CD4-positive, alpha-beta memory T cell (primary cell): ENCODE measurements at regions not wholly inside any gene's neighbourhood (a gene's known extent, or its start where the extent isn't known, plus 50 kb on each side); places are given as distances from the start of the nearest gene placed in this dataset.
"Not testable (repeated sequence)": the region's sequence is repeated elsewhere in the genome, so short reads cannot be mapped to it uniquely, and the experiment has no call there.

ENCODE experiments used
- CTCF ChIA-PET: fragments of 350-600 bp; sonication (Branson Sonifier 250); formaldehyde crosslinking; loops from one replicate; lab custom pipeline; 2021; ENCODE audit warnings: inconsistent platforms; ENCODE audit not compliant: partially characterized antibody; lab: Charles Lee
- POLR2A ChIA-PET: fragments of 350-600 bp; sonication (Branson Sonifier 250); formaldehyde crosslinking; loops from one replicate; lab custom pipeline; 2021; ENCODE audit not compliant: partially characterized antibody; lab: Charles Lee
- DNase-seq, 5 donors: peaks; one replicate each; pipeline versions ENCODE4 v3.0.0 to v3.0.0-alpha.2; 2020 to 2022; ENCODE audit warnings: mixed read lengths in 1 of 5
- H3K27ac ChIP-seq: one replicate; pipeline ENCODE4 v1.7.0; 2013; ENCODE audit warnings: low read depth, low read length
- H3K27me3 ChIP-seq: 2 replicates; pipeline ENCODE4 v1.7.0; 2013; ENCODE audit warnings: mild to moderate bottlenecking, low read length, moderate library complexity; ENCODE audit not compliant: insufficient read depth
- H3K36me3 ChIP-seq: 2 replicates; pipeline ENCODE4 v1.7.0; 2013; ENCODE audit warnings: mild to moderate bottlenecking, low read length, moderate library complexity; ENCODE audit not compliant: insufficient read depth
- H3K4me1 ChIP-seq: 2 replicates; pipeline ENCODE4 v1.7.0; 2013; ENCODE audit warnings: mild to moderate bottlenecking, low read length, moderate library complexity; ENCODE audit not compliant: insufficient read depth
- H3K4me3 ChIP-seq, 2 donors: one replicate each; pipeline ENCODE4 v1.7.0; 2013; ENCODE audit warnings: low read length in 2 of 2, mild to moderate bottlenecking in 1 of 2
- H3K9me3 ChIP-seq, 2 donors: one replicate each; pipeline ENCODE4 v1.7.0; 2013; ENCODE audit warnings: low read length in 2 of 2, control low read depth in 1 of 2; ENCODE audit not compliant: control insufficient read depth in 1 of 2
- H3K27ac Mint-ChIP-seq, 7 donors: one replicate each; pipeline ENCODE4 v1.8.0; 2020 to 2021; ENCODE audit warnings: mixed read lengths in 7 of 7, mild to moderate bottlenecking in 6 of 7, inconsistent platforms in 3 of 7, moderate library complexity in 3 of 7
- H3K27me3 Mint-ChIP-seq, 2 donors: one replicate each; pipeline ENCODE4 v1.8.0; 2020 to 2021; ENCODE audit warnings: mixed read lengths in 2 of 2
- H3K36me3 Mint-ChIP-seq, 2 donors: one replicate each; pipeline ENCODE4 v1.8.0; 2020 to 2021; ENCODE audit warnings: mixed read lengths in 2 of 2, inconsistent platforms in 1 of 2, mild to moderate bottlenecking in 1 of 2
- H3K4me1 Mint-ChIP-seq, 4 donors: one replicate each; pipeline ENCODE4 v1.8.0; 2020 to 2021; ENCODE audit warnings: mixed read lengths in 4 of 4, mild to moderate bottlenecking in 1 of 4
- H3K4me3 Mint-ChIP-seq, 8 donors: one replicate each; pipeline ENCODE4 v1.8.0; 2020 to 2021; ENCODE audit warnings: mixed read lengths in 8 of 8, mild to moderate bottlenecking in 7 of 8, moderate library complexity in 6 of 8, inconsistent platforms in 3 of 8
- H3K9me3 Mint-ChIP-seq, 8 donors: one replicate each; pipeline ENCODE4 v1.8.0; 2020 to 2021; ENCODE audit warnings: mixed read lengths in 8 of 8, mild to moderate bottlenecking in 5 of 8, inconsistent platforms in 3 of 8, moderate library complexity in 1 of 8
- intact Hi-C: fragments of 100-400 bp; cut with micrococcal nuclease; formaldehyde crosslinking; loops from one replicate; pipeline ENCODE4 v1.15.1; 2023

DNA sequence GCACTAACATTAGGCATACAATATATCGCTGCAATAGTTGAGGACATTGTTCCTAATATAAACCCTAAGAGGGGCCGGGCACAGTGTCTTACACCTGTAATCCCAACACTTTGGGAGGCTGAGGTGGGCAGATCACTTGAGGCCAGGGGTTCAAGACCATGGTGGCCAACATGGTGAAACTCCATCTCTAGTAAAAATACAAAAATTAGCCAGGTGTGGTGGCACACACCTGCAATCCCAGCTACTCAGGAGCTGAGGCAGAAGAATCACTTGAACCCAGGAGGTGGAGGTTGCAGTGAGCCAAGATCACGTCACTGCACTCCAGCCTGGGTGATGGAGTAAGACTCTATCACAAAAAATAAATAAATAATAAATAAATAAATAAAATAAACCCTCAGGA lies 310.9 kb downstream of the GOLGA6L6 start:
- H3K27ac ChIP-seq, H3K4me3 Mint-ChIP-seq, H3K4me3 ChIP-seq, H3K9me3 ChIP-seq, H3K9me3 Mint-ChIP-seq, H3K36me3 Mint-ChIP-seq, H3K4me1 ChIP-seq, DNase-seq, H3K27me3 ChIP-seq, H3K4me1 Mint-ChIP-seq, intact Hi-C loops, CTCF ChIA-PET, H3K27ac Mint-ChIP-seq, POLR2A ChIA-PET, H3K27me3 Mint-ChIP-seq, H3K36me3 ChIP-seq: not testable (repeated sequence)

DNA sequence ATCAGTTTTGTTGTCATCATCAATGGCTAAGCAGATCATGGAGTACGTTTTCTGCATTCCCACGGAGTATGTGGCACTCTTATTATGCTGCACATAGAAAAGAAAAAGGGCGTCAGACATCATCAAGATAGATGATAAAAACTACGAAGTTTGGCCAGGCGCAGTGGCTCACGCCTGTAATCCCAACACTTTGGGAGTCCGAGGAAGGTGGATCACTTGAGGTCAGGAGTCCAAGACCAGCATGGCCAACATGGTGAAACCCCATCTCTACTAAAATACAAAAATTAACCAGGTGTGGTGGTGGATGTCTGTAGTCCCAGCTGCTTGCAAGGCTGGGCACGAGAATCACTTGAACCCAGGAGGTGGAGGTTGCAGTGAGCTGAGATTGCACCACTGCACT lies 312.8 kb downstream of the GOLGA6L6 start:
- H3K4me3 ChIP-seq, H3K27me3 Mint-ChIP-seq, CTCF ChIA-PET, H3K36me3 Mint-ChIP-seq, H3K4me1 ChIP-seq, intact Hi-C loops, H3K36me3 ChIP-seq, POLR2A ChIA-PET, H3K27me3 ChIP-seq, H3K4me1 Mint-ChIP-seq, DNase-seq, H3K9me3 ChIP-seq, H3K27ac ChIP-seq, H3K9me3 Mint-ChIP-seq, H3K4me3 Mint-ChIP-seq: not testable (repeated sequence)
- H3K27ac Mint-ChIP-seq: peak overlapping the region in 1 of 7 donors; percentile 15

DNA sequence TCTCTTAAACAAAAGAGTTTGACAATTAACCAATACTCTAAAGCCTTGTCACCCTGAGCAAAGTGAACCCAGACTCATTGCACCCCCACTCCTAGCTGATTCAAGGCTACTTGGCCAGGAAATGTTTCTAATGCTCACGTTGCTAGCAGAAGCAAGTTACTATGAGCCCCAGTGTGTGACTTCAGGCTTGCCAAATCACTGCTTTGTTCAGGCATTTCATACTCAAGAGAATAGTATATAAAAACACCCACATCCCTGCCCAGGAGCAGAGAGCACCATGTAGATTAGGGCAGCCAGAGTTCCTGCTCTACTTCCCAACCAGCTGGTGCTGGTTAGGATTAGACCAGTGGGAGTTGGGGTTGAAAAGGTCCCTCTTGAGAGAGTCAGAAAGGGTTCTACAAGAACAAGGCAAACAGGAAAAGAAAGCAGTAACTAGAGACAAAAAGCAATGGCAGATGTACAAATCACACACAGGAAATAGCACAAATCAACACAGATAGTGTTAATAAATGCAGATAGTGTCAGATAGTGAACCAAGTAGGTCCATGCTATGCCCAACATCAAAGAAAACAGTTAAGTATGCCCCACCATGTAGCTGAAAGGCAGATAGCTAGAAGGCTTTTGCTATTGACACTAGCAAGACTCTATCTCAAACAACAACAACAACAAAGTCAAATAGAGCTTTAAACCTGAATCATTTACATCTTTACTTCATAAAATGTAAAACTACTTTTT lies 314.3 kb downstream of the GOLGA6L6 start:
- H3K27me3 ChIP-seq, H3K4me1 ChIP-seq, H3K4me3 Mint-ChIP-seq, POLR2A ChIA-PET, H3K36me3 Mint-ChIP-seq, H3K9me3 Mint-ChIP-seq, H3K27me3 Mint-ChIP-seq, H3K36me3 ChIP-seq, H3K9me3 ChIP-seq, CTCF ChIA-PET, H3K27ac ChIP-seq, H3K27ac Mint-ChIP-seq, H3K4me3 ChIP-seq, intact Hi-C loops, H3K4me1 Mint-ChIP-seq: not testable (repeated sequence)
- DNase-seq: peak in 4 of 5 donors; percentile 9 to 26 (median 18)

DNA sequence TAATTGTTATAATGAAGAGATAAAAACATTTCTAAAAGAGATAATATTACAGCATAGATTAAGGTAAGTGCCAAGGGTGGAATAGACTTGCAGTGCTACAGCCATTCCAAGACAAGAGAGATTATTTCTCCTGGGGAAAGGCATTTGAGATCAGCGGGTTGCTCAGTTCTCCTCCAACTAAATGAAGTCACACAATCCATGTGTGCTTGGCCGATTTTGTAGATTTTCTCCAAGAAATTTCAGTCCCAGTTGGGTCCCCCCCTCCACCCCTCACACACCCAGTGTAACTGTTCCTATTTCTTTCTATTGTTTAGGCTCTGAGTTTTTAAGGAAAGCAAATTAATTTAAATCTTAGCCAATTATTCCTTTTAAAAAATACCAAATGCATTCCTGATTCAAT lies 315.1 kb downstream of the GOLGA6L6 start:
- H3K9me3 ChIP-seq, DNase-seq, H3K4me1 ChIP-seq, H3K27ac ChIP-seq, H3K27me3 Mint-ChIP-seq, H3K4me3 ChIP-seq, H3K4me3 Mint-ChIP-seq, intact Hi-C loops, H3K27me3 ChIP-seq, H3K27ac Mint-ChIP-seq, CTCF ChIA-PET, H3K36me3 ChIP-seq, H3K9me3 Mint-ChIP-seq, H3K36me3 Mint-ChIP-seq, POLR2A ChIA-PET, H3K4me1 Mint-ChIP-seq: not testable (repeated sequence)

DNA sequence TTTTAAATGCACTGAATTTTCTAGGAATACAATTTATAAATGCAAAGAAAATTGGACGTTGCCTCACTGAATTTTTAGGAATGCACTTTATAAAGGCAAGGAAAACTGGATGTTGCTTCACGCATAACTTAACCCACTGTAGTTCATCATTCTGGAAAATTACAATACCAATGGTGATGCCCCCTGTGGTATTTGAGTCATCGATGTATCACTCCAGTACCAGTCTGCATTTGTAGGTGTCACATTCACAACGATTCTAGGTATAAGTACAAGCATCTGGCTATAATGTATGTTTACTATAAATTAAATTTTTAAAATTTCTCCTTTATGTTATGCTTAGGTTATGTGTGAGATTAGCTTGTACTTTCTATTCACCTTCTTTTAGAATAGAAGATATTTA lies 320.5 kb downstream of the GOLGA6L6 start:
- DNase-seq, H3K9me3 ChIP-seq, CTCF ChIA-PET, H3K4me1 Mint-ChIP-seq, H3K4me3 ChIP-seq, intact Hi-C loops, POLR2A ChIA-PET, H3K4me1 ChIP-seq, H3K27ac Mint-ChIP-seq, H3K9me3 Mint-ChIP-seq, H3K36me3 ChIP-seq, H3K27me3 Mint-ChIP-seq, H3K27ac ChIP-seq, H3K4me3 Mint-ChIP-seq, H3K27me3 ChIP-seq, H3K36me3 Mint-ChIP-seq: not testable (repeated sequence)

DNA sequence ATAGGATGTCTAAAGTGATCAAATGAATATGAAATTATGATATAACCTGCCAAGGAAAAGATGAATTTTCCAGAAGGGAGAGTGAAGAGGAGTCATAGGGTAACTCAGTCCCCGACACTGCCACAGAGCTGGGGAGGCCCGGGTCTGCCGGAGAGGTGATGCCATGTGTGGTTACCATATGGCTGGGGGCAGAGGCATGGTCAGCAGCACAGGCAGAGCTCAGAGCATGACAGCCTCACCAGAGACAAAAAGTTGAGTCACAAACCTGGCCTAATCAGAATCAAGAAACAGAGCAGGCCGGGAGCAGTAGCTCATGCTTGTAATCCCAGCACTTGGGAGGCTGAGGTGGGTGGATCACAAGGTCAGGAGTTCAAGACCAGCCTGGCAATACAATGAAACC lies 322.4 kb downstream of the GOLGA6L6 start:
- H3K36me3 Mint-ChIP-seq, H3K27me3 Mint-ChIP-seq, H3K27ac ChIP-seq, POLR2A ChIA-PET, H3K36me3 ChIP-seq, H3K9me3 Mint-ChIP-seq, H3K9me3 ChIP-seq, H3K4me3 ChIP-seq, H3K4me3 Mint-ChIP-seq, H3K4me1 Mint-ChIP-seq, intact Hi-C loops, DNase-seq, H3K27ac Mint-ChIP-seq, H3K4me1 ChIP-seq, H3K27me3 ChIP-seq: not testable (repeated sequence)
- CTCF ChIA-PET: interaction anchor here (1.0 kb wide), 1 partner anchor 26 kb away, joined by 3 read pairs; no protein-coding TSS in a partner anchor

DNA sequence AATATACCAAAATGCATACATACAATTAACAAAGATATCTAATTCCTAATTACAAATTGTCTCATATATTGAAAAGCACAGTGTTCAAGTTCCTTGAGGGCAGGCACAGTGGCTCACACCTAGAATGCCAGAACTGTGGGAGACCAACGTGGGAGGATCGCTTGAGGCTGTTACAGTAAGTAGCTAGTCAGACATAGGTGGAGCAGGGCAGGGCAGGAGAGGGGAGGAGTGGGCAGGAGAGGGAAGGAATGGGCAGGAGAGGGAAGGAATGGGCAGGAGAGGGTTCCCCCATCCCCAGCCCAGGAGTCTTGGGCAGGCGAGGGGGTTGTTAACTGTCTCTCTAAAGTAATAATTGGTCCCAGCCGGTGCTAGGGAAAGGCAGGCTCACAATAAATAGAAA lies 325.9 kb downstream of the GOLGA6L6 start:
- H3K36me3 Mint-ChIP-seq, H3K4me1 ChIP-seq, H3K27ac Mint-ChIP-seq, H3K27me3 ChIP-seq, H3K27me3 Mint-ChIP-seq, CTCF ChIA-PET, H3K4me3 ChIP-seq, H3K27ac ChIP-seq, intact Hi-C loops, H3K9me3 Mint-ChIP-seq, H3K36me3 ChIP-seq, H3K4me1 Mint-ChIP-seq, DNase-seq, H3K4me3 Mint-ChIP-seq, POLR2A ChIA-PET, H3K9me3 ChIP-seq: not testable (repeated sequence)

DNA sequence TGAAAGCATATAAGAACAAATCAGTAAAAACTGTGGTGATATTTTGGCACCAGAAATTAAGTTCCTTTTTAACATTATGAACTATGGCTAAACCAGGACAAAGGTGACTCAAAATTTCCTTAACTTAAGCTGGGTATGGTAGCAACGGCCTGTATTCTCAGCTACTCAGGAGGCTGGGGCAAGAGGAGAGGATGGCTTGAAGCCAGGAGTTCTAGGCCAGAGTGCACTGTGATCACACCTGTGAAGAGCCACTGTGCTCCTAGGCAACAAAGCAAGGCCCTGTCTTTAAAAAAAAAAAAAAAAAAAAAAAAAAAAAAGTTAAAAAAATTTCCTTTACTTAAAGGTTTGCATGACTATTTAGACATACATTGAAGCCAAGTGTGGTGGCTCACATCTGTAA lies 327.5 kb downstream of the GOLGA6L6 start:
- H3K36me3 ChIP-seq, H3K27me3 Mint-ChIP-seq, H3K4me1 ChIP-seq, intact Hi-C loops, H3K4me1 Mint-ChIP-seq, CTCF ChIA-PET, H3K4me3 Mint-ChIP-seq, H3K4me3 ChIP-seq, H3K36me3 Mint-ChIP-seq, H3K27ac ChIP-seq, H3K27me3 ChIP-seq, H3K27ac Mint-ChIP-seq, DNase-seq, POLR2A ChIA-PET, H3K9me3 Mint-ChIP-seq, H3K9me3 ChIP-seq: not testable (repeated sequence)
